Tibial nerve (tissue), 4 donors: ENCODE measurements at regions not wholly inside any gene's neighbourhood (a gene's known extent, or its start where the extent isn't known, plus 50 kb on each side); places are given as distances from the start of the nearest gene placed in this dataset.

Experiments
- CTCF ChIP-seq, 5 experiments: fragments of 200-600 bp in 3 of 5; fragments of 450-650 bp in 2 of 5; sonication (generic) in 3 of 5; IDR thresholded peaks; one replicate each; pipeline ENCODE4 v1.5.1; 2016 to 2019; ENCODE audit warnings: antibody characterized with exemption in 5 of 5, mild to moderate bottlenecking in 3 of 5, moderate library complexity in 2 of 5
- EP300 ChIP-seq, 2 donors: sonication (generic); formaldehyde crosslinking; IDR thresholded peaks; one replicate each; pipeline ENCODE4 v1.6.1; 2017; ENCODE audit warnings: antibody characterized with exemption in 2 of 2, mild to moderate bottlenecking in 1 of 2
- POLR2A ChIP-seq, 2 donors: fragments of 450-650 bp; IDR thresholded peaks; one replicate each; pipeline ENCODE4 v1.6.1; 2017; ENCODE audit warnings: antibody characterized with exemption in 2 of 2, mild to moderate bottlenecking in 2 of 2, moderate library complexity in 2 of 2

GRCh38 chr10:8722835-8723234, 668.3 kb downstream of the GATA3 start:
- TF ChIP-seq CTCF (IDR thresholded peaks at IDR 0.05) (no peak), EP300 (IDR thresholded peaks at IDR 0.05) (no peak), POLR2A (IDR thresholded peaks at IDR 0.05) (no peak)
